Astrocyte of the spinal cord (primary cell): ENCODE measurements at regions not wholly inside any gene's neighbourhood (a gene's known extent, or its start where the extent isn't known, plus 50 kb on each side); places are given as distances from the start of the nearest gene placed in this dataset.
"Not testable (repeated sequence)": the region's sequence is repeated elsewhere in the genome, so short reads cannot be mapped to it uniquely, and the experiment has no call there.

Experiments
- DNase-seq: peaks from one replicate; pipeline ENCODE4 v3.0.0; 2011; ENCODE audit warnings: low read depth, low spot score
- H3K4me3 ChIP-seq: 2 replicates; pipeline ENCODE4 v1.5.1; 2011; ENCODE audit warnings: low read depth, mild to moderate bottlenecking, low read length, moderate library complexity
- in situ Hi-C: cut with HindIII; loops from 2 replicates; pipeline ENCODE4 v1.10.0; 2017; ENCODE audit warnings: low sequenced_read_pairs
- TF ChIP-seq, protein P1 (sequence below): IDR thresholded peaks from 2 replicates; pipeline ENCODE4 v1.5.1; 2012; ENCODE audit warnings: low read depth, mild to moderate bottlenecking, low read length, inconsistent platforms

DNA sequence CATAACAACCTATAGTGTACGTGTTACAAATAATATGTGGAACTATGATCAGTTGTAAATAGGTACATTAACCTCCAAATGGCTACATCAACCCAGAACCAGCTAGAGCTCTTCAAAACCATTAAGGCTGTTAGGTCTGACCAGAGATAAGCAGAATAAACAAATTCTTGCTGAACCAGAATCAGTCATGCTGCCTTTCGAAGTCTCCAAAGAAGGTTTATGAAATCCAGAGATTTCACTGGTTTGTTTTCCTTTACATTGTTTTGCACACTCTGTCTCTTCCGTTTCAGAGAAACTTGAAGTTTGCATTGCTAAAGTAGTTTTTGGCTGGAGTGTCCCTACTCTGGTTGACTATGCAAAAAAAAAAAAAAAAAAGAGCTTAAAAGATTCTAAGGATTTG lies 177.3 kb upstream of the SLIT2 start:
- TF ChIP-seq, protein P1, sequence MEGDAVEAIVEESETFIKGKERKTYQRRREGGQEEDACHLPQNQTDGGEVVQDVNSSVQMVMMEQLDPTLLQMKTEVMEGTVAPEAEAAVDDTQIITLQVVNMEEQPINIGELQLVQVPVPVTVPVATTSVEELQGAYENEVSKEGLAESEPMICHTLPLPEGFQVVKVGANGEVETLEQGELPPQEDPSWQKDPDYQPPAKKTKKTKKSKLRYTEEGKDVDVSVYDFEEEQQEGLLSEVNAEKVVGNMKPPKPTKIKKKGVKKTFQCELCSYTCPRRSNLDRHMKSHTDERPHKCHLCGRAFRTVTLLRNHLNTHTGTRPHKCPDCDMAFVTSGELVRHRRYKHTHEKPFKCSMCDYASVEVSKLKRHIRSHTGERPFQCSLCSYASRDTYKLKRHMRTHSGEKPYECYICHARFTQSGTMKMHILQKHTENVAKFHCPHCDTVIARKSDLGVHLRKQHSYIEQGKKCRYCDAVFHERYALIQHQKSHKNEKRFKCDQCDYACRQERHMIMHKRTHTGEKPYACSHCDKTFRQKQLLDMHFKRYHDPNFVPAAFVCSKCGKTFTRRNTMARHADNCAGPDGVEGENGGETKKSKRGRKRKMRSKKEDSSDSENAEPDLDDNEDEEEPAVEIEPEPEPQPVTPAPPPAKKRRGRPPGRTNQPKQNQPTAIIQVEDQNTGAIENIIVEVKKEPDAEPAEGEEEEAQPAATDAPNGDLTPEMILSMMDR = no peak
- in situ Hi-C loops = no loop called here
- DNase-seq = peak; percentile 17
- no peak overlapping the region for H3K4me3 ChIP-seq

GRCh38 chr4:20065952-20066351 lies 185.8 kb upstream of the SLIT2 start:
- in situ Hi-C loops = no loop called here
- no peak overlapping the region for H3K4me3 ChIP-seq
- TF ChIP-seq, protein P1 = no peak
- no peak for DNase-seq

- DNase-seq, H3K4me3 ChIP-seq, in situ Hi-C loops: not testable (repeated sequence)
Measured at GRCh38 chr4:20062857-20063256, 188.8 kb upstream of the SLIT2 start.

- DNase-seq = no peak
- in situ Hi-C loops = no loop called here
- H3K4me3 ChIP-seq = no peak overlapping the region
- TF ChIP-seq, protein P1 = no peak
Measured at GRCh38 chr4:20062054-20062453, 189.7 kb upstream of the SLIT2 start.

- TF ChIP-seq, protein P1 = no peak
- DNase-seq = no peak
- in situ Hi-C loops = no loop called here
- no peak overlapping the region for H3K4me3 ChIP-seq
Measured at GRCh38 chr4:20050768-20051167, 200.9 kb upstream of the SLIT2 start.

DNA sequence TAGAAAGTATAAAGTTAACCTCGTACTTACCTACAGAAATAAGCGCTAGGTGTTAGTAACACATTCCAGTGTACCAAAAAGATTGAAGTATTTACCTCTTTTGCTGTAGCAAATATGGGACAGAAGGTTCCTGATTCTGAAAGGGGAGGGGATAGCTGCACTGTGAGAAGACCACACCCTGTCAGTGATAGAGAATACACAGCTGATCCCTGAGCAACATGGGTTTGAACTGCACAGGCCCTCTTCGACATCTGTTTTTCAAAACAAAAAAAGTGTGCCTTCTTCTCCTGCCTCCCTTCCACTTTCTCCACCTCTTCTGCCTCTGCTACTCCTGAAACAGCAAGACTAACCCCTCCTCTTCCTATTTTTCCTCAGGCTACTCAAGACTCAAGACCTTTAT lies 201.8 kb upstream of the SLIT2 start:
- TF ChIP-seq, protein P1 = no peak
- H3K4me3 ChIP-seq = no peak overlapping the region
- DNase-seq = no peak
- in situ Hi-C loops = no loop called here

GRCh38 chr4:20046931-20047677 lies 204.6 kb upstream of the SLIT2 start:
- in situ Hi-C loops = no loop called here
- H3K4me3 ChIP-seq = no peak overlapping the region
- TF ChIP-seq, protein P1 = no peak
- DNase-seq = peak; percentile 31
